ENCODE measurements at regions not wholly inside any gene's neighbourhood (a gene's known extent, or its start where the extent isn't known, plus 50 kb on each side); places are given as distances from the start of the nearest gene placed in this dataset.
"Not testable (repeated sequence)": the region's sequence is repeated elsewhere in the genome, so short reads cannot be mapped to it uniquely, and the experiment has no call there.

DNA sequence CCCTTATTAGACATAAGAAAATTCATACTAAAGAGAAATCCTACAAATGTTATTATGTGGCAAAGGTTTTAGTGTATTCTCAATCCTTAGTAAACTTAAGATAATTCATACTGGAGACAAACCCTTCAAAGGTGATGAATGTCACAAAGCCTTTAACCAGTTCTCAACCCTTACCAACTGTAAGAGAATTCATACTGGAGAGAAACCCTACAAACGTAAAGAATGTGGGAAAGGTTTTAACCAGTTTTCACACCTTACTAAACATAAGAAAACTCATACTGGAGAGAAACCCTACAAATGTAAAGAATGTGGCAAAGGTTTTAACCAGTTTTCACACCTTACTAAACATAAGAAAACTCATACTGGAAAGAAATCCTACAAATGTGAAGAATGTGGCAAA lies 93.2 kb downstream of the ZNF680 start:
- no peak for DNase-seq

GRCh38 chr7:64465551-64465950 lies 97.3 kb downstream of the ZNF680 start:
- DNase-seq, result no peak

GRCh38 chr7:64463636-64464375 lies 99.1 kb downstream of the ZNF680 start:
- peak; percentile 77 for DNase-seq

- DNase-seq, result not testable (repeated sequence)
Observed at GRCh38 chr7:64459858-64460257, 103.0 kb downstream of the ZNF680 start.

DNA sequence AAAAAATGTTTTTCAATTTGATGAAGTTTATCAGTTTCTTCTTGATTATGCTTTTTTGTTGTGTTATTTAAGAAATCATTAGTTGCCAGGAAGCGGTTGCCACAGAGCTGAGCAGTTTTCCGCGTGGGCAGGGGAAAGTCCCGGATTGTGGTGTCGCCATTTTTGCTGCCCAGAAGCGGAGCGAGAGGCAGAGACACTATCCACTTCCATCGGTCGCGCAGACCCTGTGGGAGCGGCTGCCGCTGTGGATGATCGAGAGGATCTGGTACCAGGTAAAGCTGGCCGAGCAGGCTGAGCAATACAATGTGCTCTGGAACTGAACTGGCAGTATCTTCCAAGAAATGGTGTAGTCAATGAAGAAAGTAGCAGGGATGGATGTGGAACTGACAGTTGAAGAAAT lies 119.8 kb downstream of the ZNF736 start:
- DNase-seq, result no peak

GRCh38 chr7:64431838-64432237 lies 118.1 kb downstream of the ZNF736 start:
- no peak for DNase-seq

GRCh38 chr7:64429232-64429631 lies 115.5 kb downstream of the ZNF736 start:
- no peak for DNase-seq

DNA sequence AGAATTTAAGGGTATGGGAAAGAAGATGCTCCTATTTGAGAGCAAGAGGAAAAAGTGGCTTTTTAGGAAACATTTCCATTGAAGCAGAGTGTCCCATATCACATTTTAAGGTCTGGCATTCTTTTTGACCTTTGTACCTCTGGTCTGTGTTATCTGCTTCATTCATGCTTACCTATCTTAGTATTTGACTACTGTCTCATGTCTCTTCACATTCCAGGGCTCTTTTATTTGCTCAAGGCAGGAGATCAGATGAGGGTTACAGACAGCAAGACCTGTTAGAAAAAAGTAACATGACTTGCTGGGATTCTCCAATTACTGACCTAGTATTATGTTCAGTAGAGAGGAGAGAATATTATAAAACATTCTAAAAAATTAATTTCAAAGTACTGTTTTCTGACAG lies 111.7 kb downstream of the ZNF736 start:
- DNase-seq, result not testable (repeated sequence)

DNA sequence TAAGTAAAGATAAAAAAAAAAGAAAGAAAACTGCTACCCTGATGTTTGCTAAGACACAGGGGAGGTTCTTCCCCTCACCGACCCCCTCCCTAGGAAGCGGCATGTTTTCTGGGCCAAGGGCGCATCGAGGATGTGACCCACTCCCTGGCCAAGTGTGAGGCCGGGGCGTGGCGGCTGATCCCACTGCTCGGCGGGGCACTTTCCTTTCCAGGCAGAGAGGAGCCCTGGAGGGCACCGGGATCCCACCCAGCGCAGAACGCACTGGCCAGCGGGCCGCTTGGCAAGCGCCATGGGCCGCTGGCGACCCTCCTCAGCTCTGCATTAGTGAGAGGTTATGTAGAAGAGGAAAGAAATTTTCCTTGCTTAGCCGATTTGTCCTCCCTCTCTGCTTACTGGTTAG lies 93.4 kb downstream of the ZNF736 start:
- DNase-seq, result no peak
